Neutrophil (primary cell): ENCODE measurements at regions not wholly inside any gene's neighbourhood (a gene's known extent, or its start where the extent isn't known, plus 50 kb on each side); places are given as distances from the start of the nearest gene placed in this dataset.

Experiments used
- H3K27ac ChIP-seq: fragments of 200-600 bp; sonication (generic); 2 replicates; pipeline ENCODE4 v1.5.1; 2016; ENCODE audit warnings: mild to moderate bottlenecking, moderate library complexity
- H3K27me3 ChIP-seq: fragments of 200-600 bp; sonication (generic); 2 replicates; pipeline ENCODE4 v1.6.0; 2016; ENCODE audit warnings: mild to moderate bottlenecking
- H3K36me3 ChIP-seq: fragments of 200-600 bp; sonication (generic); 2 replicates; pipeline ENCODE4 v1.5.1; 2017
- H3K4me1 ChIP-seq, 2 experiments: fragments of 200-600 bp in 1 of 2; sonication (generic) in 1 of 2; 1 replicate in 1 of 2; 2 replicates in 1 of 2; pipeline versions ENCODE4 v1.5.1 to v1.6.1; 2013 to 2016; ENCODE audit warnings: low read depth in 1 of 2, low read length in 1 of 2, mild to moderate bottlenecking in 1 of 2, moderate library complexity in 1 of 2; ENCODE audit not compliant: control insufficient read depth in 1 of 2, insufficient read depth in 1 of 2
- H3K4me3 ChIP-seq, 2 experiments: fragments of 200-600 bp in 1 of 2; sonication (generic) in 1 of 2; 1 replicate in 1 of 2; 2 replicates in 1 of 2; pipeline ENCODE4 v1.5.1; 2013 to 2016; ENCODE audit warnings: low read depth in 1 of 2, low read length in 1 of 2, mild to moderate bottlenecking in 1 of 2, moderate library complexity in 1 of 2
- H3K9me3 ChIP-seq: fragments of 200-600 bp; sonication (generic); 2 replicates; pipeline ENCODE4 v1.5.1; 2016
- TF ChIP-seq, protein P1 (sequence below): fragments of 200-600 bp; sonication (generic); IDR thresholded peaks from 2 replicates; pipeline ENCODE4 v1.5.1; 2016; ENCODE audit warnings: antibody characterized with exemption

DNA sequence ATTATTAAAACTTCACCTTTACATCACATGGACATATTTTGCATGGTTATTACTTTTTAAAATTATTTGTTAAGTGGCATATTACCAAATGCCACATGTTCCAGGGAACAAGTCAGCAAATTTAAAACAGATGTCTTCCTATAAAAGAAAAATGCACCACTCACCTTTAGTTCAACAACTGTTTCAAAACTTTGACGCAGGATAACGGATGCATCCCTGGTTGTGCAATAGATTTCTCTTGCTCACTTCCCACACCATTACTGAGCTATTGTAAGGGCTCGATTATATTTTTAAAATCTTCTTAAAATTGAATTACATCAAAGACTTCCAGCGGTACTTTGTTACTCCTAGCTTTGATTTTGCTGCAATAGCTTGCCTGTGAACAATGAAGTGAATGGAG, 93.0 kb upstream of the ARHGAP24 start:
- Histone ChIP-seq H3K9me3 (no peaks in the 10 kb centered on the region), H3K36me3 (no peaks in the 10 kb centered on the region), H3K27ac (no peak overlapping the region), H3K27me3 (peaks cover 1% of the 10 kb centered on the region), H3K4me3 (no peak overlapping the region), H3K4me1 (no peaks in the 10 kb centered on the region)
- TF ChIP-seq, protein P1, sequence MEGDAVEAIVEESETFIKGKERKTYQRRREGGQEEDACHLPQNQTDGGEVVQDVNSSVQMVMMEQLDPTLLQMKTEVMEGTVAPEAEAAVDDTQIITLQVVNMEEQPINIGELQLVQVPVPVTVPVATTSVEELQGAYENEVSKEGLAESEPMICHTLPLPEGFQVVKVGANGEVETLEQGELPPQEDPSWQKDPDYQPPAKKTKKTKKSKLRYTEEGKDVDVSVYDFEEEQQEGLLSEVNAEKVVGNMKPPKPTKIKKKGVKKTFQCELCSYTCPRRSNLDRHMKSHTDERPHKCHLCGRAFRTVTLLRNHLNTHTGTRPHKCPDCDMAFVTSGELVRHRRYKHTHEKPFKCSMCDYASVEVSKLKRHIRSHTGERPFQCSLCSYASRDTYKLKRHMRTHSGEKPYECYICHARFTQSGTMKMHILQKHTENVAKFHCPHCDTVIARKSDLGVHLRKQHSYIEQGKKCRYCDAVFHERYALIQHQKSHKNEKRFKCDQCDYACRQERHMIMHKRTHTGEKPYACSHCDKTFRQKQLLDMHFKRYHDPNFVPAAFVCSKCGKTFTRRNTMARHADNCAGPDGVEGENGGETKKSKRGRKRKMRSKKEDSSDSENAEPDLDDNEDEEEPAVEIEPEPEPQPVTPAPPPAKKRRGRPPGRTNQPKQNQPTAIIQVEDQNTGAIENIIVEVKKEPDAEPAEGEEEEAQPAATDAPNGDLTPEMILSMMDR: no peak

DNA sequence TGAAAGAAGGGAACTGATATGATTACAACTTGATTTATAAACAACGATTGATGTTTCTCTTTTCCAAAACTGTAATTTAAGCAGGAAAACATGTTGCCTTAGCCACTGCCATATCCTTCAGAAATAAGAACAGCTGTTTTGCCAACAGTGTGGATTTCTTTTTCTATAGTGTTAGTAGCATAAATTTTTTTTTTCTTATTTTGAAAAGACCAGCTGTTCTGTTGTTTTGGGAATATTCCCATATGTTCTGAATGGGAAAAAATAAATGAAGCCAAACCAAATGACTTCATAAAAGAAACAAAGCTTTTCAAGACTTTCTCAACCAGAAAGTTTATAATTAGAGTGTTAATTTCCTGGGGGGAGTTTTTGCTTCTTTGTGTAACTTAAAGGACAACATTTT, 83.9 kb upstream of the ARHGAP24 start:
- Histone ChIP-seq H3K36me3 (no peaks in the 10 kb centered on the region), H3K27me3 (no peaks in the 10 kb centered on the region), H3K4me1 (no peaks in the 10 kb centered on the region), H3K27ac (no peak overlapping the region), H3K4me3 (no peak overlapping the region), H3K9me3 (no peaks in the 10 kb centered on the region)
- TF ChIP-seq, protein P1: no peak

DNA sequence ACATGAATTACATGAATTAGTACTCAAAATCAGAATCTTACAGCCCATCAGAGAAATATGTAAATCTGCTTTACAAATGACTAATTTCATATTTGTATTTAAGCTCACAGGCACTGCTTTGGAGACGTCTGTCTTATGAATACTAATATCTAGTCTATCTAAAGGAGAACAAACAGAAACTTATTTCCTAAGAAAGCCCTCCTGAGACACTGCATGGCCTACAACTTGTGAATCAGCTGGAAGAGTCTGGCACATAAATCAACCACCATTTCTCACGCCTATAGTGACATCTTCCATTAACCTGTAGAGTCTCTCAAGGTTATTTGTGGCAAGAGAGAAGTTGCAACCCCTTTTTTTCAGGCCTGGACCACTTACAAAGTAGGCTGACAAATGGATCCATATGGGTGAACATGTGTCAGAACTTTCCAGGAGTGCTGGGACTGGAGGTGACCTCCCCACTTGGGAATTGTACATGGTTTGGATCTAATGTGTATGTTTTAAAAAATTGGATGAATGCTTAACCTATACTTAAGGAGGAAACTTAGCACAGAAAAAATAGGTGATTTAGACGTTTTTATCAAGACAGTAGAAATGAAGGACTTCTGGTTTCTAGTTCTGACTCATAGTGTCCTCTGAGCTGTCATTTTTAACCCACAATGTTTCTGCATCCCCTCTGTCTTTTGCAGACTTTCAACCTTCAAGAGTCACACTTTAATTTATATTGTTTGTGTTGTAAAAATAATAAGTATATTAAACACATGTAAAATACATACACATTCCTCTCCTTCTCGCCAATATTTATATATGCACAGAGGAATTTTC, 83.2 kb upstream of the ARHGAP24 start:
- H3K4me1 ChIP-seq: no peaks in the 10 kb centered on the region
- H3K27me3 ChIP-seq: no peaks in the 10 kb centered on the region
- H3K27ac ChIP-seq: no peak overlapping the region
- H3K36me3 ChIP-seq: no peaks in the 10 kb centered on the region
- no peaks in the 10 kb centered on the region for H3K9me3 ChIP-seq
- TF ChIP-seq, protein P1: no peak
- H3K4me3 ChIP-seq: no peak overlapping the region

DNA sequence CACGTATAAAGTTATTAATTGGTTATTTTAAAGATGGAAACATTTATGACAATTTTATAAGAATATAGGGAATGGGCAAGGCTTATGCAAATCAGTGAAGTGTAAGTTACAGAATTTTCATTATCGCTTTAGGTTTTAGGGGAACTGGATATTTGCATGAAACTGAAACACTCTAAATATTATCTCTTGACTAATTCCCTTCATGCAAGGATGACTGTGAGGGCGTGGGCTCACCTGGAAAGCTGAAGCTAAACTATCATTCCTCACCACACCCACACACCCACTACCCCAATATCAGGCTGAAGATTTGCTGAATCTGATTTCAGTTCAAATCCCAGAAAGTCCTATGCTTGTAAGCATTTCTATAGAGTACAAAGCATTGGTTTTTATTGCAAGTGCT, 81.7 kb upstream of the ARHGAP24 start:
- no peaks in the 10 kb centered on the region for H3K4me1 ChIP-seq
- no peaks in the 10 kb centered on the region for H3K9me3 ChIP-seq
- H3K27me3 ChIP-seq: peaks cover under 1% of the 10 kb centered on the region
- no peaks in the 10 kb centered on the region for H3K36me3 ChIP-seq
- H3K4me3 ChIP-seq: no peak overlapping the region
- H3K27ac ChIP-seq: no peak overlapping the region
- TF ChIP-seq, protein P1: no peak

DNA sequence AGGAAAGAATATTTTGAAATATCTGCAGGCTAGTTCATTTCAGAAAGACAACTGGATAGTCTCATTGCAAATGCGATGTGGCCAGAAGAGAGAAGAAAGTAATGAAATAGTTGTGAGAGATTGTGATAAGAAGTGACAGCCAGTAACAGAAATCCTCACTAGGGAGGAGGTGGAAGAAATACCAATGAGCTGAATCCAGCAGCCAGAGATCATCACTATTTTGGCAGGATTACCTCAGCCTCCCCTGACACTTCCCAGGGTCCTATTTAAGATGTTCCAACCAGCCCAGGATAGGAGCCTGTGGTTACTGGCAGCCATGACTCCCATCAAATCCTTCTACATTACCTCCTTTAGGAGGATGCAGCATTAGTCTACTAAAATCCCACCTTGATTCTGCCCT, 76.7 kb upstream of the ARHGAP24 start:
- Histone ChIP-seq H3K27ac (no peak overlapping the region), H3K27me3 (peaks cover 46% of the 10 kb centered on the region), H3K4me3 (no peak overlapping the region), H3K36me3 (no peaks in the 10 kb centered on the region), H3K4me1 (no peaks in the 10 kb centered on the region), H3K9me3 (no peaks in the 10 kb centered on the region)
- TF ChIP-seq, protein P1: no peak
